H1 (cell line): ENCODE measurements at regions not wholly inside any gene's neighbourhood (a gene's known extent, or its start where the extent isn't known, plus 50 kb on each side); places are given as distances from the start of the nearest gene placed in this dataset.
A peak's percentile ranks its signal among the peaks of the same experiment; 100 is the strongest.

ENCODE experiments used
- CTCF ChIA-PET: fragments of 300-600 bp; sonication (Branson Sonifier 250); formaldehyde crosslinking; loops from one replicate; lab custom pipeline; 2021; ENCODE audit not compliant: partially characterized antibody; lab: Charles Lee
- POLR2A ChIA-PET: fragments of 300-600 bp; sonication (Branson Sonifier 250); formaldehyde crosslinking; loops from one replicate; lab custom pipeline; 2021; ENCODE audit warnings: inconsistent platforms; ENCODE audit not compliant: partially characterized antibody; lab: Charles Lee
- DNase-seq, 2 experiments: peaks; one replicate each; pipeline versions ENCODE4 v3.0.0 to v3.0.0-alpha.2; 2010 to 2022; ENCODE audit warnings: low spot score in 2 of 2, low read depth in 1 of 2, mixed read lengths in 1 of 2
- FAIRE-seq: peaks from 2 replicates; lab custom pipeline; 2011; peaks lifted over from hg19 to GRCh38; lab: Jason Lieb, UNC
- H2AFZ ChIP-seq: 2 replicates; pipeline ENCODE4 v1.8.1; 2012; ENCODE audit warnings: low read length, inconsistent platforms
- H2AK5ac ChIP-seq: 2 replicates; pipeline ENCODE4 v1.6.1; 2013; ENCODE audit warnings: low read depth, low read length
- H2BK120ac ChIP-seq: replicated peaks from 2 replicates; pipeline ENCODE3; 2013; ENCODE audit warnings: low read depth, low read length, inconsistent platforms
- H2BK12ac ChIP-seq: 2 replicates; pipeline ENCODE4 v1.6.1; 2013; ENCODE audit warnings: low read depth, low read length
- H2BK15ac ChIP-seq: 2 replicates; pipeline ENCODE4 v1.6.1; 2013; ENCODE audit warnings: low read length
- H2BK20ac ChIP-seq: 2 replicates; pipeline ENCODE4 v1.6.1; 2013; ENCODE audit warnings: low read length
- H2BK5ac ChIP-seq: 2 replicates; pipeline ENCODE4 v1.6.1; 2013; ENCODE audit warnings: low read depth, low read length
- H3K14ac ChIP-seq: 2 replicates; pipeline ENCODE4 v1.6.1; 2013; ENCODE audit warnings: inconsistent platforms; ENCODE audit not compliant: insufficient read length
- H3K18ac ChIP-seq: 2 replicates; pipeline ENCODE4 v1.6.1; 2013; ENCODE audit warnings: low read length; ENCODE audit errors: extremely low read depth
- H3K23ac ChIP-seq: 2 replicates; pipeline ENCODE4 v1.6.1; 2013; ENCODE audit warnings: inconsistent platforms; ENCODE audit not compliant: insufficient read length
- H3K23me2 ChIP-seq: 2 replicates; pipeline ENCODE4 v1.6.1; 2013; ENCODE audit warnings: low read depth, low read length
- H3K27ac ChIP-seq: 2 replicates; pipeline ENCODE4 v1.6.1; 2011; ENCODE audit warnings: low read depth, low read length, inconsistent platforms
- H3K27me3 ChIP-seq, 4 experiments: replicated peaks in 1 of 4; 1 replicate in 1 of 4; 2 replicates in 3 of 4; pipeline versions ENCODE4 v1.6.1 to v1.8.1; 2011 to 2013; ENCODE audit warnings: low read length in 3 of 4, mild to moderate bottlenecking in 3 of 4, inconsistent platforms in 2 of 4, mixed read lengths in 2 of 4, moderate library complexity in 1 of 4; ENCODE audit not compliant: control insufficient read depth in 3 of 4, insufficient read depth in 3 of 4; ENCODE audit errors: extremely low read depth in 1 of 4
- H3K36me3 ChIP-seq, 4 experiments: 2 replicates each; pipeline versions ENCODE4 v1.6.1 to v1.8.1; 2011 to 2013; ENCODE audit warnings: mild to moderate bottlenecking in 4 of 4, low read length in 3 of 4, moderate library complexity in 2 of 4, control low read depth in 1 of 4, inconsistent platforms in 1 of 4; ENCODE audit not compliant: insufficient read depth in 4 of 4, control insufficient read depth in 2 of 4
- H3K4ac ChIP-seq: replicated peaks from 2 replicates; pipeline ENCODE3; 2013; ENCODE audit warnings: low read length, low read depth, mixed read lengths, inconsistent platforms; ENCODE audit not compliant: insufficient read length
- H3K4me1 ChIP-seq, 4 experiments: replicated peaks in 1 of 4; 1 replicate in 1 of 4; 2 replicates in 3 of 4; pipeline versions ENCODE4 v1.6.1 to v1.8.1; 2011 to 2013; ENCODE audit warnings: low read length in 3 of 4, inconsistent platforms in 2 of 4, mixed read lengths in 1 of 4; ENCODE audit not compliant: insufficient read depth in 4 of 4, control insufficient read depth in 3 of 4
- H3K4me2 ChIP-seq, 2 experiments: 2 replicates each; pipeline versions ENCODE4 v1.6.1 to v1.8.1; 2011 to 2013; ENCODE audit warnings: low read depth in 2 of 2, low read length in 2 of 2, control low read depth in 1 of 2, inconsistent platforms in 1 of 2, mild to moderate bottlenecking in 1 of 2; ENCODE audit not compliant: insufficient read depth in 1 of 2
- H3K4me3 ChIP-seq, 4 experiments: fragments of 200-600, 300-600 bp in 1 of 4; sonication (generic), shearing (Covaris generic), sonication (Bioruptor Twin) in 1 of 4; 2 replicates each; pipeline versions ENCODE4 v1.5.1 to v1.8.1; 2011 to 2016; ENCODE audit warnings: low read length in 4 of 4, low read depth in 3 of 4, control low read depth in 2 of 4, inconsistent platforms in 2 of 4, mild to moderate bottlenecking in 2 of 4, mixed read lengths in 1 of 4, moderate library complexity in 1 of 4; ENCODE audit not compliant: insufficient read depth in 2 of 4; ENCODE audit errors: extremely low read depth in 1 of 4
- H3K56ac ChIP-seq: replicated peaks from 2 replicates; pipeline ENCODE3; 2013; ENCODE audit warnings: low read depth, mild to moderate bottlenecking, mixed read lengths, low read length, inconsistent platforms; ENCODE audit not compliant: insufficient read length
- H3K79me1 ChIP-seq: 2 replicates; pipeline ENCODE4 v1.6.1; 2013; ENCODE audit warnings: low read depth, low read length, control low read depth
- H3K79me2 ChIP-seq, 2 experiments: 2 replicates each; pipeline versions ENCODE4 v1.6.1 to v1.8.1; 2012 to 2013; ENCODE audit warnings: low read length in 2 of 2, mild to moderate bottlenecking in 2 of 2, inconsistent platforms in 1 of 2; ENCODE audit not compliant: insufficient read depth in 2 of 2, control insufficient read depth in 1 of 2
- H3K9ac ChIP-seq, 4 experiments: replicated peaks in 1 of 4; 1 replicate in 1 of 4; 2 replicates in 3 of 4; pipeline versions ENCODE4 v1.6.1 to v1.8.1; 2011 to 2013; ENCODE audit warnings: low read depth in 3 of 4, low read length in 3 of 4, control low read depth in 2 of 4, mild to moderate bottlenecking in 2 of 4, moderate library complexity in 2 of 4, inconsistent platforms in 1 of 4; ENCODE audit errors: extremely low read depth in 1 of 4
- H3K9me3 ChIP-seq, 2 experiments: 2 replicates each; pipeline versions ENCODE4 v1.6.1 to v1.8.1; 2012 to 2013; ENCODE audit warnings: mild to moderate bottlenecking in 2 of 2, moderate library complexity in 2 of 2, control low read depth in 1 of 2, inconsistent platforms in 1 of 2, low read depth in 1 of 2, low read length in 1 of 2, mixed read lengths in 1 of 2; ENCODE audit not compliant: insufficient read depth in 2 of 2
- H4K20me1 ChIP-seq, 2 experiments: replicated peaks in 1 of 2; 2 replicates each; pipeline versions ENCODE3 to v1.8.1; 2011 to 2013; ENCODE audit warnings: inconsistent platforms in 2 of 2, low read length in 2 of 2, mild to moderate bottlenecking in 1 of 2; ENCODE audit not compliant: insufficient read depth in 2 of 2, control insufficient read depth in 1 of 2
- H4K5ac ChIP-seq: 2 replicates; pipeline ENCODE4 v1.6.1; 2013; ENCODE audit warnings: low read length, low read depth, mixed read lengths, inconsistent platforms; ENCODE audit not compliant: insufficient read length
- H4K8ac ChIP-seq: 2 replicates; pipeline ENCODE4 v1.8.0; 2013; ENCODE audit warnings: mild to moderate bottlenecking, moderate library complexity, low read length, inconsistent platforms; ENCODE audit not compliant: insufficient read depth; ENCODE audit errors: extremely low read depth
- H4K91ac ChIP-seq: replicated peaks from 2 replicates; pipeline ENCODE3; 2013; ENCODE audit warnings: low read length, mixed read lengths, inconsistent platforms; ENCODE audit not compliant: insufficient read length
- CHD2 ChIP-seq: IDR thresholded peaks from 2 replicates; pipeline ENCODE4 v1.6.1; 2012; ENCODE audit warnings: low read length, improper control_type of control experiment
- CTBP2 ChIP-seq: IDR thresholded peaks from 2 replicates; pipeline ENCODE4 v1.7.0; 2011; ENCODE audit warnings: borderline replicate concordance, mild to moderate bottlenecking, moderate library complexity, mixed read lengths, low read length; ENCODE audit not compliant: insufficient read depth, insufficient read length
- EGR1 ChIP-seq: IDR thresholded peaks from 2 replicates; pipeline ENCODE4 v1.6.1; 2011; ENCODE audit warnings: low read depth, low read length, borderline replicate concordance
- GTF2F1 ChIP-seq: IDR thresholded peaks from 2 replicates; pipeline ENCODE4 v1.6.1; 2012; ENCODE audit warnings: low read depth, low read length, improper control_type of control experiment, borderline replicate concordance
- MAFK ChIP-seq: IDR thresholded peaks from 2 replicates; pipeline ENCODE4 v1.6.1; 2012; ENCODE audit warnings: low read depth, mild to moderate bottlenecking, improper control_type of control experiment, low read length
- NRF1 ChIP-seq: IDR thresholded peaks from 2 replicates; pipeline ENCODE4 v1.6.1; 2011; ENCODE audit warnings: mild to moderate bottlenecking, low read depth, low read length, improper control_type of control experiment
- POLR2AphosphoS5 ChIP-seq: IDR thresholded peaks from 2 replicates; pipeline ENCODE4 v1.6.1; 2011; ENCODE audit warnings: low read depth, low read length
- SAP30 ChIP-seq: fragments of 300-600 bp; sonication (generic); IDR thresholded peaks from 2 replicates; pipeline ENCODE4 v1.7.1; 2012; ENCODE audit warnings: low read length, moderate library complexity, mild to moderate bottlenecking, inconsistent platforms; ENCODE audit not compliant: insufficient read depth, insufficient replicate concordance
- TEAD4 ChIP-seq: IDR thresholded peaks from 2 replicates; pipeline ENCODE4 v1.6.1; 2012; ENCODE audit warnings: low read depth, low read length, inconsistent platforms, mixed read lengths
- WGBS, 2 experiments: shearing (Covaris generic) in 1 of 2; methylation state at CpG; one replicate each; pipeline versions ENCODE4 v1.1.6 to v1.1.7; 2013 to 2015; ENCODE audit warnings: low lambda C conversion rate in 2 of 2, mixed read lengths in 2 of 2, inconsistent platforms in 1 of 2, low coverage in 1 of 2, missing lambda C conversion rate in 1 of 2; ENCODE audit not compliant: insufficient replicate concordance in 2 of 2, insufficient coverage in 1 of 2, insufficient read length in 1 of 2; ENCODE audit errors: extremely low coverage in 1 of 2, missing lambda C conversion rate in 1 of 2; 5-methylcytosine and 5-hydroxymethylcytosine counted together
- TF ChIP-seq, protein P1 (sequence below): IDR thresholded peaks from 2 replicates; pipeline ENCODE4 v1.6.1; 2012; ENCODE audit warnings: inconsistent platforms

DNA sequence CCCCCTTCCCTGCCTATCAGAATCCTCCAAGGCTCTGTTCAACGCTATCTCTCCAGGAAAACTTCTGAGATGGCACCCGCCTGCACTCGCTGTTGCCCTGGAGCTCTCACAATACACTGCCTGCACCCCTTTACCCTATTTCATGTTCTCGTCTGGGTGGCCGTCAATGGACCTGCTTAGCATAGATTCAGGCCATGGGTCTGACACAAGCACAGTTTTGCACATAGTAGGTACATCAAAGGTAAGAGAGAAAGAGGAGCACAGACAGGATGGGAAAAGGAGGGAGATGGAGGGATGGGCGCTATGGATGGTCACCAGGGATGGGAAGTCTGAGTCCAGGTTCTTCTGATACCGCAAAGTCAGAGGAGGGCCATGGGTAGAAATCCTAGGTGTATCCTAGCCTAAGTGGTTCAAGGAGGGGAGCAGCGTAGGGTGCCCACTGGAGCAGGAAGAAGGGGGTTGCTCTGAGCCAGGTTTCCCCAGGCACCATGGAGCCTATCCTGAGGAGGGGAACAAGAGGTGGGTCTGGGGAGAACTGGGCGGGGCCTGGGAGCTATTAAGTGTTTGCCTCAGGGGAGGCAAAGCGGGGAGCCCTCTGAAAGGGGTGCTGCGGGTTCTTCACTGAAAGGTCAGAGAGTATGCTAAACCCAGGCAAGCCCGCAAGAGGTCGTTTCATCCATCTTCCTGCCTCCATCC lies 89.3 kb downstream of the MRPL14 start:
- no peaks in the 10 kb centered on the region for H3K79me1 ChIP-seq
- H2AFZ ChIP-seq = no peak overlapping the region
- H4K20me1 ChIP-seq = no peaks in the 10 kb centered on the region
- H3K23me2 ChIP-seq = no peaks in the 10 kb centered on the region
- 91% methylated on average over 13 of the region's 13 CpGs; no CpG with 5 or more reads in 1 of the 2 experiments for WGBS, 2 experiments
- no peaks in the 10 kb centered on the region for H3K36me3 ChIP-seq
- no peak overlapping the region for H3K4me3 ChIP-seq
- no peak overlapping the region for H2BK120ac ChIP-seq
- no peak overlapping the region for H2AK5ac ChIP-seq
- no peaks in the 10 kb centered on the region for H3K9me3 ChIP-seq
- no peak overlapping the region for H3K18ac ChIP-seq
- POLR2A ChIA-PET = interaction anchor here (0.6 to 1.8 kb wide), 4 partner anchors 11 to 864 kb away, joined by 3 to 5 read pairs (median 4); no protein-coding TSS in a partner anchor
- no peaks in the 10 kb centered on the region for H3K79me2 ChIP-seq
- FAIRE-seq = no peak
- no peak overlapping the region for H3K23ac ChIP-seq
- H3K27me3 ChIP-seq = no peaks in the 10 kb centered on the region
- H3K14ac ChIP-seq = no peak overlapping the region
- no peak overlapping the region for H3K4ac ChIP-seq
- no peak overlapping the region for H2BK20ac ChIP-seq
- H4K91ac ChIP-seq = no peak overlapping the region
- H2BK5ac ChIP-seq = no peak overlapping the region
- CTCF ChIA-PET = interaction anchor here (0.6 to 3.1 kb wide), 11 partner anchors 11 to 279 kb away, joined by 3 to 19 read pairs (median 3); no protein-coding TSS in a partner anchor
- no peak overlapping the region for H3K56ac ChIP-seq
- H4K5ac ChIP-seq = no peak overlapping the region
- H3K4me1 ChIP-seq = peaks cover 4 to 20% (median 11%) of the 10 kb centered on the region in 4 experiments
- H3K9ac ChIP-seq = no peak overlapping the region
- no peak overlapping the region for H3K4me2 ChIP-seq
- H3K27ac ChIP-seq = no peak overlapping the region
- 0 out of 2 replicates have a peak overlapping the region, but pooled peaks have one; percentile 48 for H2BK15ac ChIP-seq
- H2BK12ac ChIP-seq = no peak overlapping the region; the same call in 1 of the 2 replicates
- peak overlapping the region; percentile 5; the same call in 1 of the 2 replicates for H4K8ac ChIP-seq
- no peak for DNase-seq
- TF ChIP-seq CTBP2 (no peak), CHD2 (no peak), EGR1 (no peak), TEAD4 (no peak), NRF1 (no peak), POLR2AphosphoS5 (no peak), MAFK (no peak), GTF2F1 (no peak), SAP30 (no peak)
- TF ChIP-seq, protein P1, sequence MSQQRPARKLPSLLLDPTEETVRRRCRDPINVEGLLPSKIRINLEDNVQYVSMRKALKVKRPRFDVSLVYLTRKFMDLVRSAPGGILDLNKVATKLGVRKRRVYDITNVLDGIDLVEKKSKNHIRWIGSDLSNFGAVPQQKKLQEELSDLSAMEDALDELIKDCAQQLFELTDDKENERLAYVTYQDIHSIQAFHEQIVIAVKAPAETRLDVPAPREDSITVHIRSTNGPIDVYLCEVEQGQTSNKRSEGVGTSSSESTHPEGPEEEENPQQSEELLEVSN = no peak
